ENCODE measurements at regions not wholly inside any gene's neighbourhood (a gene's known extent, or its start where the extent isn't known, plus 50 kb on each side); places are given as distances from the start of the nearest gene placed in this dataset.

- TF ChIP-seq CTCF (IDR thresholded peaks at IDR 0.05) (no peak), ZFX (IDR thresholded peaks at IDR 0.05; ENCODE audit: borderline replicate concordance) (no peak)
Observed at GRCh38 chr10:123462756-123463155, 203.4 kb upstream of the GPR26 start.
